Progenitor cell of endocrine pancreas (in vitro differentiated cells): ENCODE measurements at regions not wholly inside any gene's neighbourhood (a gene's known extent, or its start where the extent isn't known, plus 50 kb on each side); places are given as distances from the start of the nearest gene placed in this dataset.

ENCODE experiments used
- DNase-seq: peaks from one replicate; pipeline ENCODE4 v3.0.0; 2021; ENCODE audit warnings: low spot score; ENCODE audit not compliant: unreplicated experiment
- H3K27ac Mint-ChIP-seq: 2 replicates; pipeline ENCODE4 v1.8.0; 2021; ENCODE audit warnings: mild to moderate bottlenecking, moderate library complexity, mixed read lengths
- H3K27me3 Mint-ChIP-seq: 2 replicates; pipeline ENCODE4 v1.8.0; 2021; ENCODE audit warnings: mixed read lengths
- H3K36me3 Mint-ChIP-seq: 2 replicates; pipeline ENCODE4 v1.8.0; 2022; ENCODE audit warnings: mixed read lengths; ENCODE audit not compliant: insufficient read depth
- H3K4me1 Mint-ChIP-seq: 2 replicates; pipeline ENCODE4 v1.8.0; 2021; ENCODE audit warnings: low read depth, mixed read lengths
- H3K4me3 Mint-ChIP-seq: 2 replicates; pipeline ENCODE4 v1.8.0; 2021; ENCODE audit warnings: low read depth, mild to moderate bottlenecking, moderate library complexity, mixed read lengths
- H3K9me3 Mint-ChIP-seq: 2 replicates; pipeline ENCODE4 v1.8.0; 2021; ENCODE audit warnings: low read depth, mixed read lengths
- TF ChIP-seq, protein P1 (sequence below): fragments of 200-600 bp; sonication (generic); IDR thresholded peaks from one replicate; pipeline ENCODE4 v1.5.0; 2021; ENCODE audit warnings: antibody characterized with exemption, mild to moderate bottlenecking; ENCODE audit not compliant: unreplicated experiment

- TF ChIP-seq, protein P1, sequence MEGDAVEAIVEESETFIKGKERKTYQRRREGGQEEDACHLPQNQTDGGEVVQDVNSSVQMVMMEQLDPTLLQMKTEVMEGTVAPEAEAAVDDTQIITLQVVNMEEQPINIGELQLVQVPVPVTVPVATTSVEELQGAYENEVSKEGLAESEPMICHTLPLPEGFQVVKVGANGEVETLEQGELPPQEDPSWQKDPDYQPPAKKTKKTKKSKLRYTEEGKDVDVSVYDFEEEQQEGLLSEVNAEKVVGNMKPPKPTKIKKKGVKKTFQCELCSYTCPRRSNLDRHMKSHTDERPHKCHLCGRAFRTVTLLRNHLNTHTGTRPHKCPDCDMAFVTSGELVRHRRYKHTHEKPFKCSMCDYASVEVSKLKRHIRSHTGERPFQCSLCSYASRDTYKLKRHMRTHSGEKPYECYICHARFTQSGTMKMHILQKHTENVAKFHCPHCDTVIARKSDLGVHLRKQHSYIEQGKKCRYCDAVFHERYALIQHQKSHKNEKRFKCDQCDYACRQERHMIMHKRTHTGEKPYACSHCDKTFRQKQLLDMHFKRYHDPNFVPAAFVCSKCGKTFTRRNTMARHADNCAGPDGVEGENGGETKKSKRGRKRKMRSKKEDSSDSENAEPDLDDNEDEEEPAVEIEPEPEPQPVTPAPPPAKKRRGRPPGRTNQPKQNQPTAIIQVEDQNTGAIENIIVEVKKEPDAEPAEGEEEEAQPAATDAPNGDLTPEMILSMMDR = no peak
- H3K9me3 Mint-ChIP-seq = peaks cover 40% of the 10 kb centered on the region
- DNase-seq = no peak
- H3K4me3 Mint-ChIP-seq = no peak overlapping the region
- no peak overlapping the region for H3K27ac Mint-ChIP-seq
- no peaks in the 10 kb centered on the region for H3K27me3 Mint-ChIP-seq
- peaks cover 4% of the 10 kb centered on the region for H3K36me3 Mint-ChIP-seq
- H3K4me1 Mint-ChIP-seq = no peaks in the 10 kb centered on the region
Observed at GRCh38 chr20:60286764-60287163, 328.5 kb downstream of the CDH26 start.

DNA sequence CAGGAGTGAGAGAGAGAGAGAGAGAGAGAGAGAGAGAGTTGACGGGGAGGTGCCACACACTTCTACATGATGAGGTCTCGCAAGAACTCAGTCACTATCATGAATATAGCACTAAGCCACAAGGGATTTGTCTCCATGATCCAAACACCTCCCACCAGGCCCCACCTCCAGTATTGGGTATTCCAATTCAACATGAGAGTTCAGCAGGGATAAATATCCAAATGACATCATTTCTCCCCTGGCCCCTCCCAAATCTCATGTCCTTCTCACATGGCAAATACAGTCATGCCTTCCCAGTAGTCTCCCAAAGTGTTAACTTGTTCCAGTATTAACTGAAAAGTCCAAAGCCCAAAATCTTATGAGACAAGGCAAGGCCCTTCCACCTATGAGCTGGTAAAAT lies 330.7 kb downstream of the CDH26 start:
- Mint-ChIP-seq H3K27ac (no peak overlapping the region), H3K27me3 (no peaks in the 10 kb centered on the region)
- TF ChIP-seq, protein P1 = no peak

GRCh38 chr20:60292001-60292520 lies 333.8 kb downstream of the CDH26 start:
- H3K9me3 Mint-ChIP-seq = peaks cover 21% of the 10 kb centered on the region

More for the DNA sequence above, 330.7 kb downstream of the CDH26 start:
- no peaks in the 10 kb centered on the region for H3K36me3 Mint-ChIP-seq
- no peak overlapping the region for H3K4me3 Mint-ChIP-seq
- no peaks in the 10 kb centered on the region for H3K4me1 Mint-ChIP-seq
- no peak for DNase-seq
- H3K9me3 Mint-ChIP-seq = peaks cover 31% of the 10 kb centered on the region

GRCh38 chr20:60294632-60295031 lies 336.4 kb downstream of the CDH26 start:
- peaks cover 11% of the 10 kb centered on the region for H3K9me3 Mint-ChIP-seq
- H3K36me3 Mint-ChIP-seq = no peaks in the 10 kb centered on the region
- no peak overlapping the region for H3K4me3 Mint-ChIP-seq
- peaks cover 2% of the 10 kb centered on the region for H3K4me1 Mint-ChIP-seq
- peaks cover 8% of the 10 kb centered on the region for H3K27me3 Mint-ChIP-seq
- DNase-seq = no peak
- TF ChIP-seq, protein P1 = no peak
- no peak overlapping the region for H3K27ac Mint-ChIP-seq

More at GRCh38 chr20:60292001-60292520, 333.8 kb downstream of the CDH26 start:
- H3K36me3 Mint-ChIP-seq = no peaks in the 10 kb centered on the region
- peaks cover 5% of the 10 kb centered on the region for H3K27me3 Mint-ChIP-seq
- no peak overlapping the region for H3K4me3 Mint-ChIP-seq
- H3K4me1 Mint-ChIP-seq = no peaks in the 10 kb centered on the region
- TF ChIP-seq, protein P1 = no peak
- DNase-seq = no peak
- no peak overlapping the region for H3K27ac Mint-ChIP-seq

- no peak for DNase-seq
- Mint-ChIP-seq H3K27ac (no peak overlapping the region), H3K4me1 (peaks cover 5% of the 10 kb centered on the region)
Observed at GRCh38 chr20:60295214-60295613, 337.0 kb downstream of the CDH26 start.

More at GRCh38 chr20:60295214-60295613, 337.0 kb downstream of the CDH26 start:
- Mint-ChIP-seq H3K9me3 (peaks cover 11% of the 10 kb centered on the region), H3K27me3 (peaks cover 8% of the 10 kb centered on the region), H3K36me3 (no peaks in the 10 kb centered on the region), H3K4me3 (no peak overlapping the region)
- TF ChIP-seq, protein P1 = no peak
